Spleen (tissue), 7 donors: ENCODE measurements at regions not wholly inside any gene's neighbourhood (a gene's known extent, or its start where the extent isn't known, plus 50 kb on each side); places are given as distances from the start of the nearest gene placed in this dataset.
"Not testable (repeated sequence)": the region's sequence is repeated elsewhere in the genome, so short reads cannot be mapped to it uniquely, and the experiment has no call there.

Experiments
- POLR2A ChIP-seq, 3 donors: fragments of 450-650 bp; IDR thresholded peaks; one replicate each; pipeline ENCODE4 v1.5.1; 2017; ENCODE audit warnings: antibody characterized with exemption in 3 of 3, mild to moderate bottlenecking in 1 of 3
- POLR2AphosphoS5 ChIP-seq, 3 donors: sonication (generic); formaldehyde crosslinking; IDR thresholded peaks; one replicate each; pipeline ENCODE4 v1.5.1; 2017; ENCODE audit warnings: antibody characterized with exemption in 3 of 3
- TF ChIP-seq, protein P1 (sequence below), 11 experiments: fragments of 200-600 bp in 7 of 11; fragments of 450-650 bp in 4 of 11; sonication (generic) in 4 of 11; IDR thresholded peaks in 8 of 11; conservative IDR thresholded peaks in 3 of 11; 1 replicate in 7 of 11; 2 replicates in 4 of 11; pipeline versions ENCODE4 v1.4.0 to v1.8.0; 2016 to 2021; ENCODE audit warnings: antibody characterized with exemption in 11 of 11, inconsistent platforms in 4 of 11, mild to moderate bottlenecking in 1 of 11
- donor health status: DM: no; HTN: no; CAD: no; lungs with moderate emphysema.
- donor health status: DM: no; HTN: no; CAD: no.
- donor health status: DM: no; HTN: no; CAD: no.

DNA sequence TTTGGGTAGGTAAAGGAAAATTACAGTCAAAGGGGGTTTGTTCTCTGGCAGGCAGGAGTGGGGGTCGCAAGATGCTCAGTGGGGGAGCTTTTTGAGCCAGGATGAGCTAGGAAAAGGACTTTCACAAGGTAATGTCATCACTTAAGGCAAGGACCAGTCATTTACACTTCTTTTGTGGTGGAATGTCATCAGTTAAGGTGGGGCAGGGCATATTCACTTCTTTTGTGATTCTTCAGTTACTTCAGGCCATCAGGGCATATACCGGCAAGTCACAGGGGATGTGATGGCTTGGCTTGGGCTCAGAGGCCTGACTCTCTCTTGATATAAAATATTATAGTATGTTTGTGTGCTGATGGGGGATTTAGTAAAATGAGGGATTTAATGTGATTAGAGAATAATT, 151.4 kb upstream of the GK2 start:
- TF ChIP-seq POLR2AphosphoS5, POLR2A (IDR thresholded peaks at IDR 0.05): not testable (repeated sequence)
- TF ChIP-seq, protein P1, sequence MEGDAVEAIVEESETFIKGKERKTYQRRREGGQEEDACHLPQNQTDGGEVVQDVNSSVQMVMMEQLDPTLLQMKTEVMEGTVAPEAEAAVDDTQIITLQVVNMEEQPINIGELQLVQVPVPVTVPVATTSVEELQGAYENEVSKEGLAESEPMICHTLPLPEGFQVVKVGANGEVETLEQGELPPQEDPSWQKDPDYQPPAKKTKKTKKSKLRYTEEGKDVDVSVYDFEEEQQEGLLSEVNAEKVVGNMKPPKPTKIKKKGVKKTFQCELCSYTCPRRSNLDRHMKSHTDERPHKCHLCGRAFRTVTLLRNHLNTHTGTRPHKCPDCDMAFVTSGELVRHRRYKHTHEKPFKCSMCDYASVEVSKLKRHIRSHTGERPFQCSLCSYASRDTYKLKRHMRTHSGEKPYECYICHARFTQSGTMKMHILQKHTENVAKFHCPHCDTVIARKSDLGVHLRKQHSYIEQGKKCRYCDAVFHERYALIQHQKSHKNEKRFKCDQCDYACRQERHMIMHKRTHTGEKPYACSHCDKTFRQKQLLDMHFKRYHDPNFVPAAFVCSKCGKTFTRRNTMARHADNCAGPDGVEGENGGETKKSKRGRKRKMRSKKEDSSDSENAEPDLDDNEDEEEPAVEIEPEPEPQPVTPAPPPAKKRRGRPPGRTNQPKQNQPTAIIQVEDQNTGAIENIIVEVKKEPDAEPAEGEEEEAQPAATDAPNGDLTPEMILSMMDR (IDR thresholded peaks at IDR 0.05 in 8 of 11, conservative IDR thresholded peaks at IDR 0.05 in 3 of 11), result not testable (repeated sequence)
